ENCODE measurements at regions not wholly inside any gene's neighbourhood (a gene's known extent, or its start where the extent isn't known, plus 50 kb on each side); places are given as distances from the start of the nearest gene placed in this dataset.

- Histone ChIP-seq H3K27me3 (ENCODE audit: low read depth, low read length) (peaks cover 46% of the 10 kb centered on the region), H4K20me1 (ENCODE audit: insufficient read depth, low read length) (no peaks in the 10 kb centered on the region), H3K79me2 (ENCODE audit: low read length) (no peaks in the 10 kb centered on the region), H3K27ac (ENCODE audit: low read length) (no peak overlapping the region), H3K9ac (ENCODE audit: low read length) (no peak overlapping the region), H3K4me1 (ENCODE audit: low read length) (0 out of 2 replicates have a peak, but pooled peaks cover 4% of the 10 kb centered on the region), H3K9me3 (ENCODE audit: insufficient read depth, low read length) (no peaks in the 10 kb centered on the region), H3K36me3 (replicated peaks; ENCODE audit: low read depth, low read length) (no peaks in the 10 kb centered on the region), H2AFZ (ENCODE audit: low read depth, low read length) (no peak overlapping the region), H3K4me3 (ENCODE audit: low read length) (no peak overlapping the region), H3K4me2 (ENCODE audit: low read length) (no peak overlapping the region)
- no peak for TF ChIP-seq EZH2phosphoT487 (IDR thresholded peaks at IDR 0.05; ENCODE audit: low read depth)
These were observed 246.2 kb downstream of the LRFN2 start for GRCh38 chr6:40340957-40341356.

- Histone ChIP-seq H2AFZ (ENCODE audit: low read depth, low read length) (no peak overlapping the region), H3K79me2 (ENCODE audit: low read length) (no peaks in the 10 kb centered on the region), H3K36me3 (replicated peaks; ENCODE audit: low read depth, low read length) (no peaks in the 10 kb centered on the region), H3K27ac (ENCODE audit: low read length) (no peak overlapping the region), H3K9me3 (ENCODE audit: insufficient read depth, low read length) (no peaks in the 10 kb centered on the region), H3K27me3 (ENCODE audit: low read depth, low read length) (peaks cover 49% of the 10 kb centered on the region), H3K9ac (ENCODE audit: low read length) (no peak overlapping the region), H3K4me2 (ENCODE audit: low read length) (no peak overlapping the region), H3K4me1 (ENCODE audit: low read length) (0 out of 2 replicates have a peak, but pooled peaks cover 4% of the 10 kb centered on the region), H4K20me1 (ENCODE audit: insufficient read depth, low read length) (no peaks in the 10 kb centered on the region), H3K4me3 (ENCODE audit: low read length) (no peak overlapping the region)
- TF ChIP-seq EZH2phosphoT487 (IDR thresholded peaks at IDR 0.05; ENCODE audit: low read depth) = no peak
- no peak for TF ChIP-seq CTCF (IDR thresholded peaks at IDR 0.05; ENCODE audit: low read depth, low read length)
These were observed 247.0 kb downstream of the LRFN2 start for GRCh38 chr6:40340196-40340595.

GRCh38 chr6:40338306-40338705, 248.9 kb downstream of the LRFN2 start:
- Histone ChIP-seq H3K79me2 (ENCODE audit: low read length) (no peaks in the 10 kb centered on the region), H3K4me1 (ENCODE audit: low read length) (0 out of 2 replicates have a peak, but pooled peaks cover 4% of the 10 kb centered on the region), H3K9ac (ENCODE audit: low read length) (no peak overlapping the region), H2AFZ (ENCODE audit: low read depth, low read length) (no peak overlapping the region), H3K9me3 (ENCODE audit: insufficient read depth, low read length) (no peaks in the 10 kb centered on the region), H3K4me2 (ENCODE audit: low read length) (no peak overlapping the region), H3K36me3 (replicated peaks; ENCODE audit: low read depth, low read length) (no peaks in the 10 kb centered on the region), H3K4me3 (ENCODE audit: low read length) (no peak overlapping the region), H4K20me1 (ENCODE audit: insufficient read depth, low read length) (no peaks in the 10 kb centered on the region), H3K27ac (ENCODE audit: low read length) (no peak overlapping the region), H3K27me3 (ENCODE audit: low read depth, low read length) (peaks cover 66% of the 10 kb centered on the region)
- no peak for TF ChIP-seq EZH2phosphoT487 (IDR thresholded peaks at IDR 0.05; ENCODE audit: low read depth)
- TF ChIP-seq CTCF (IDR thresholded peaks at IDR 0.05; ENCODE audit: low read depth, low read length) = no peak

- Histone ChIP-seq H3K4me3 (ENCODE audit: low read length) (no peak overlapping the region), H3K27me3 (ENCODE audit: low read depth, low read length) (peaks cover 77% of the 10 kb centered on the region), H3K9me3 (ENCODE audit: insufficient read depth, low read length) (no peaks in the 10 kb centered on the region), H3K4me1 (ENCODE audit: low read length) (0 out of 2 replicates have a peak, but pooled peaks cover 4% of the 10 kb centered on the region), H3K27ac (ENCODE audit: low read length) (no peak overlapping the region), H2AFZ (ENCODE audit: low read depth, low read length) (no peak overlapping the region), H3K4me2 (ENCODE audit: low read length) (no peak overlapping the region), H4K20me1 (ENCODE audit: insufficient read depth, low read length) (no peaks in the 10 kb centered on the region), H3K9ac (ENCODE audit: low read length) (no peak overlapping the region), H3K79me2 (ENCODE audit: low read length) (no peaks in the 10 kb centered on the region), H3K36me3 (replicated peaks; ENCODE audit: low read depth, low read length) (no peaks in the 10 kb centered on the region)
- TF ChIP-seq EZH2phosphoT487 (IDR thresholded peaks at IDR 0.05; ENCODE audit: low read depth) = no peak
- TF ChIP-seq CTCF (IDR thresholded peaks at IDR 0.05; ENCODE audit: low read depth, low read length) = no peak
These were observed 250.0 kb downstream of the LRFN2 start for GRCh38 chr6:40336940-40337760.
